Heart left ventricle (tissue), 13 donors: ENCODE measurements at regions not wholly inside any gene's neighbourhood (a gene's known extent, or its start where the extent isn't known, plus 50 kb on each side); places are given as distances from the start of the nearest gene placed in this dataset.

Experiments
- POLR2A ChIP-seq, 2 donors: fragments of 450-650 bp; IDR thresholded peaks; one replicate each; pipeline ENCODE4 v1.6.1; 2017; ENCODE audit warnings: antibody characterized with exemption in 2 of 2, mild to moderate bottlenecking in 2 of 2, moderate library complexity in 2 of 2
- TF ChIP-seq, protein P1 (sequence below), 12 donors: fragments of 200-600 bp; sonication (generic) in 4 of 12; IDR thresholded peaks; one replicate each; pipeline versions ENCODE4 v1.5.0 to v1.8.0; 2018 to 2022; ENCODE audit warnings: antibody characterized with exemption in 12 of 12, mild to moderate bottlenecking in 5 of 12
- donor health status: ischemic (EF 13 %, LVEDD 7.1; RV severe dilation, severe dysfunction).
- donor health status: DM: no; HTN: yes; CAD: no.
- donor health status: DM: no; HTN: no; CAD: no.
- donor health status: ischemic (EF 25% LVEDD 6.9; RV normal size, moderate dysfunction).
- donor health status: ischemic (EF 25% LVEDD 5.7; RV mildly dilated, moderate dysfunction).
- donor health status: ischemic (EF 35%, LVEDD 5.7; RV mildly dilated, moderate dysfunction).
- donor health status: nonischemic (EF 11% LVEDD 7.7; RV severe dilation, severe dysfunction).
- donor health status: DM: yes; HTN: yes; CAD: no.
- donor health status: PGD.
- donor health status: ischemic (EF 29% LVEDD 5.4; RV normal size, mild dysfunction).
- donor health status: nonischemic (EF 23%, LVEDD 6.1; RV moderate dilation, normal function).

DNA sequence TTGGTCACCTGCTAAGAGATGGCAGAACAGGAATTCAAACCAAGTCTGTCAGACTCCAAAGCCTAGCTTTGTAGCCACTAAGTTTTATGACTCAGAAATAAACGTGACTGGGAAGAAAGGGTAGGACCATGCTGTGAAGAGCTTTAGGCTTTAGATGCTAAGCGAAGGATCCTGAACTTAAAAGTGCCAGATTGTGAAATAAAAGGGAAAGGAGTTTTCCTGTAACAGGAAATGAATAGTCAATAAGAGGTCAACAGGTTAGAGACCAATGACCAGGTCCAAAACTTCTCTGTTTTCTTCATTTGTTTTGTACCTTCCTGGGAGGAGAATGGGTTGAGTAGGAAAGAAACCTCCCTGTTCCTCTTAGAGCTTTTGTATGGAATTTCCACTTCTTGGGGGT is 98.8 kb upstream of the EOLA2 start:
- TF ChIP-seq, protein P1, sequence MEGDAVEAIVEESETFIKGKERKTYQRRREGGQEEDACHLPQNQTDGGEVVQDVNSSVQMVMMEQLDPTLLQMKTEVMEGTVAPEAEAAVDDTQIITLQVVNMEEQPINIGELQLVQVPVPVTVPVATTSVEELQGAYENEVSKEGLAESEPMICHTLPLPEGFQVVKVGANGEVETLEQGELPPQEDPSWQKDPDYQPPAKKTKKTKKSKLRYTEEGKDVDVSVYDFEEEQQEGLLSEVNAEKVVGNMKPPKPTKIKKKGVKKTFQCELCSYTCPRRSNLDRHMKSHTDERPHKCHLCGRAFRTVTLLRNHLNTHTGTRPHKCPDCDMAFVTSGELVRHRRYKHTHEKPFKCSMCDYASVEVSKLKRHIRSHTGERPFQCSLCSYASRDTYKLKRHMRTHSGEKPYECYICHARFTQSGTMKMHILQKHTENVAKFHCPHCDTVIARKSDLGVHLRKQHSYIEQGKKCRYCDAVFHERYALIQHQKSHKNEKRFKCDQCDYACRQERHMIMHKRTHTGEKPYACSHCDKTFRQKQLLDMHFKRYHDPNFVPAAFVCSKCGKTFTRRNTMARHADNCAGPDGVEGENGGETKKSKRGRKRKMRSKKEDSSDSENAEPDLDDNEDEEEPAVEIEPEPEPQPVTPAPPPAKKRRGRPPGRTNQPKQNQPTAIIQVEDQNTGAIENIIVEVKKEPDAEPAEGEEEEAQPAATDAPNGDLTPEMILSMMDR (IDR thresholded peaks at IDR 0.05): no peak
- TF ChIP-seq POLR2A (IDR thresholded peaks at IDR 0.05): no peak
